Esophagus muscularis mucosa (tissue), 3 donors: ENCODE measurements at regions not wholly inside any gene's neighbourhood (a gene's known extent, or its start where the extent isn't known, plus 50 kb on each side); places are given as distances from the start of the nearest gene placed in this dataset.

Experiments used
- CTCF ChIP-seq, 3 experiments: fragments of 200-600 bp in 2 of 3; fragments of 450-650 bp in 1 of 3; sonication (generic) in 2 of 3; IDR thresholded peaks; one replicate each; pipeline ENCODE4 v1.5.1; 2017 to 2019; ENCODE audit warnings: antibody characterized with exemption in 3 of 3, mild to moderate bottlenecking in 2 of 3, moderate library complexity in 1 of 3
- POLR2A ChIP-seq: fragments of 450-650 bp; IDR thresholded peaks from one replicate; pipeline ENCODE4 v1.6.1; 2017; ENCODE audit warnings: antibody characterized with exemption, moderate library complexity, mild to moderate bottlenecking, low read depth

GRCh38 chr3:61311044-61311443 lies 59.8 kb upstream of the FHIT start:
- TF ChIP-seq CTCF (IDR thresholded peaks at IDR 0.05) (no peak), POLR2A (no peak)
